HG03439 (cell line): ENCODE measurements at regions not wholly inside any gene's neighbourhood (a gene's known extent, or its start where the extent isn't known, plus 50 kb on each side); places are given as distances from the start of the nearest gene placed in this dataset.

ENCODE experiments used
- ATAC-seq: cut with Tn5 transposase; IDR thresholded peaks from one replicate; pipeline ENCODE4 v1.9.1; 2021; ENCODE audit warnings: mild to moderate bottlenecking, moderate library complexity; ENCODE audit not compliant: unreplicated experiment

- no peak for ATAC-seq
Observed at GRCh38 chr16:87228363-87228762, 88.8 kb downstream of the C16orf95 start.

GRCh38 chr16:87229230-87230188 lies 87.7 kb downstream of the C16orf95 start:
- no peak for ATAC-seq

GRCh38 chr16:87230571-87230970 lies 86.6 kb downstream of the C16orf95 start:
- ATAC-seq = no peak

- ATAC-seq = no peak
Observed at GRCh38 chr16:87231295-87231694, 85.9 kb downstream of the C16orf95 start.

GRCh38 chr16:87231911-87232310 lies 85.3 kb downstream of the C16orf95 start:
- no peak for ATAC-seq

- ATAC-seq = no peak
Observed at GRCh38 chr16:87233928-87234327, 83.3 kb downstream of the C16orf95 start.

GRCh38 chr16:87234601-87235000 lies 82.6 kb downstream of the C16orf95 start:
- ATAC-seq = no peak

GRCh38 chr16:87235810-87236515 lies 81.2 kb downstream of the C16orf95 start:
- no peak for ATAC-seq

GRCh38 chr16:87236516-87237115 lies 80.6 kb downstream of the C16orf95 start:
- ATAC-seq = no peak

- ATAC-seq = no peak
Observed at GRCh38 chr16:87238361-87238715, 78.9 kb downstream of the C16orf95 start.

GRCh38 chr16:87239545-87239944 lies 77.6 kb downstream of the C16orf95 start:
- no peak for ATAC-seq

GRCh38 chr16:87240211-87241136 lies 76.7 kb downstream of the C16orf95 start:
- no peak for ATAC-seq

GRCh38 chr16:87241137-87241771 lies 75.9 kb downstream of the C16orf95 start:
- ATAC-seq = no peak

GRCh38 chr16:87243478-87243877 lies 73.7 kb downstream of the C16orf95 start:
- no peak for ATAC-seq

GRCh38 chr16:87244636-87245197 lies 72.5 kb downstream of the C16orf95 start:
- no peak for ATAC-seq

- ATAC-seq = no peak
Observed at GRCh38 chr16:87245511-87245910, 71.7 kb downstream of the C16orf95 start.

- ATAC-seq = no peak
Observed at GRCh38 chr16:87246269-87247065, 70.7 kb downstream of the C16orf95 start.

- ATAC-seq = no peak
Observed at GRCh38 chr16:87248714-87249113, 68.5 kb downstream of the C16orf95 start.

- ATAC-seq = no peak
Observed at GRCh38 chr16:87249425-87249824, 67.8 kb downstream of the C16orf95 start.
